SK-N-SH treated with all-trans-retinoic acid at 6 μM for 48 hours (cell line): ENCODE measurements at regions not wholly inside any gene's neighbourhood (a gene's known extent, or its start where the extent isn't known, plus 50 kb on each side); places are given as distances from the start of the nearest gene placed in this dataset.

ENCODE experiments used
- ATAC-seq: fragments of 200-7000 bp; cut with Tn5 transposase; 3 replicates; pipeline ENCODE4 v1.9.1; 2020; ENCODE audit warnings: mild to moderate bottlenecking, moderate library complexity
- ARNTL ChIP-seq: fragments of 450-650 bp; formaldehyde crosslinking; IDR thresholded peaks from 2 replicates; pipeline ENCODE4 v1.5.0; 2020; ENCODE audit warnings: low read depth, mild to moderate bottlenecking, moderate library complexity, borderline replicate concordance
- BACH2 ChIP-seq: fragments of 250-450 bp; sonication (Bioruptor Pico); IDR thresholded peaks from 2 replicates; pipeline ENCODE4 v1.9.0; 2021; ENCODE audit warnings: mild to moderate bottlenecking, borderline replicate concordance
- CREB5 ChIP-seq: fragments of 250-450 bp; sonication (Bioruptor Pico); IDR thresholded peaks from 2 replicates; pipeline ENCODE4 v1.5.1; 2020; ENCODE audit warnings: low read depth, mild to moderate bottlenecking, moderate library complexity
- CSDC2 ChIP-seq: fragments of 250-450 bp; sonication (Bioruptor Pico); IDR thresholded peaks from 2 replicates; pipeline ENCODE4 v1.5.0; 2020; ENCODE audit warnings: mild to moderate bottlenecking, moderate library complexity
- ESRRG ChIP-seq: fragments of 250-450 bp; sonication (Bioruptor Pico); IDR thresholded peaks from 2 replicates; pipeline ENCODE4 v1.6.1; 2021; ENCODE audit warnings: mild to moderate bottlenecking
- GLIS3 ChIP-seq: fragments of 250-450 bp; sonication (Bioruptor Pico); IDR thresholded peaks from 2 replicates; pipeline ENCODE4 v1.5.0; 2020; ENCODE audit warnings: mild to moderate bottlenecking, moderate library complexity
- ISL1 ChIP-seq: fragments of 250-450 bp; sonication (Bioruptor Pico); IDR thresholded peaks from 2 replicates; pipeline ENCODE4 v2.1.2; 2022; ENCODE audit warnings: mild to moderate bottlenecking, moderate library complexity
- OSR1 ChIP-seq: fragments of 250-450 bp; sonication (Bioruptor Pico); IDR thresholded peaks from 2 replicates; pipeline ENCODE4 v1.8.0; 2022; ENCODE audit warnings: moderate library complexity, mild to moderate bottlenecking, inconsistent platforms
- TCF4 ChIP-seq: fragments of 250-450 bp; sonication (Bioruptor Pico); IDR thresholded peaks from 2 replicates; pipeline ENCODE4 v1.8.0; 2021; ENCODE audit warnings: mild to moderate bottlenecking, moderate library complexity, borderline replicate concordance
- TOX ChIP-seq: fragments of 250-450 bp; sonication (Bioruptor Pico); IDR thresholded peaks from 2 replicates; pipeline ENCODE4 v1.8.0; 2021; ENCODE audit warnings: mild to moderate bottlenecking, moderate library complexity, borderline replicate concordance
- ZC3H10 ChIP-seq: fragments of 250-450 bp; sonication (Bioruptor Pico); IDR thresholded peaks from 2 replicates; pipeline ENCODE4 v1.5.1; 2021; ENCODE audit warnings: mild to moderate bottlenecking, moderate library complexity
- ZFP3 ChIP-seq: fragments of 250-450 bp; sonication (Bioruptor Pico); IDR thresholded peaks from 2 replicates; pipeline ENCODE4 v1.5.0; 2020; ENCODE audit warnings: mild to moderate bottlenecking, moderate library complexity
- ZFP30 ChIP-seq: fragments of 450-650 bp; formaldehyde crosslinking; IDR thresholded peaks from 2 replicates; pipeline ENCODE4 v1.5.0; 2022; ENCODE audit warnings: mild to moderate bottlenecking, moderate library complexity
- ZNF70 ChIP-seq: fragments of 450-650 bp; formaldehyde crosslinking; IDR thresholded peaks from 2 replicates; pipeline ENCODE4 v1.5.0; 2020; ENCODE audit warnings: mild to moderate bottlenecking, moderate library complexity
- ZNF8 ChIP-seq: fragments of 450-650 bp; formaldehyde crosslinking; IDR thresholded peaks from 2 replicates; pipeline ENCODE4 v1.5.0; 2020; ENCODE audit warnings: mild to moderate bottlenecking, moderate library complexity
- TF ChIP-seq, protein P1 (sequence below): fragments of 250-450 bp; sonication (Bioruptor Pico); IDR thresholded peaks from 2 replicates; pipeline ENCODE4 v1.8.0; 2020; ENCODE audit warnings: mild to moderate bottlenecking, moderate library complexity, borderline replicate concordance
- TF ChIP-seq, protein P2 (sequence below): fragments of 250-450 bp; sonication (Bioruptor Pico); IDR thresholded peaks from 2 replicates; pipeline ENCODE4 v1.5.1; 2021; ENCODE audit warnings: mild to moderate bottlenecking, moderate library complexity

- no peak for ATAC-seq
- TF ChIP-seq ISL1, result no peak
- TF ChIP-seq ZNF70 (CRISPR knock-in tag), result no peak
- TF ChIP-seq ZNF8 (CRISPR knock-in tag), result no peak
- TF ChIP-seq, protein P1, sequence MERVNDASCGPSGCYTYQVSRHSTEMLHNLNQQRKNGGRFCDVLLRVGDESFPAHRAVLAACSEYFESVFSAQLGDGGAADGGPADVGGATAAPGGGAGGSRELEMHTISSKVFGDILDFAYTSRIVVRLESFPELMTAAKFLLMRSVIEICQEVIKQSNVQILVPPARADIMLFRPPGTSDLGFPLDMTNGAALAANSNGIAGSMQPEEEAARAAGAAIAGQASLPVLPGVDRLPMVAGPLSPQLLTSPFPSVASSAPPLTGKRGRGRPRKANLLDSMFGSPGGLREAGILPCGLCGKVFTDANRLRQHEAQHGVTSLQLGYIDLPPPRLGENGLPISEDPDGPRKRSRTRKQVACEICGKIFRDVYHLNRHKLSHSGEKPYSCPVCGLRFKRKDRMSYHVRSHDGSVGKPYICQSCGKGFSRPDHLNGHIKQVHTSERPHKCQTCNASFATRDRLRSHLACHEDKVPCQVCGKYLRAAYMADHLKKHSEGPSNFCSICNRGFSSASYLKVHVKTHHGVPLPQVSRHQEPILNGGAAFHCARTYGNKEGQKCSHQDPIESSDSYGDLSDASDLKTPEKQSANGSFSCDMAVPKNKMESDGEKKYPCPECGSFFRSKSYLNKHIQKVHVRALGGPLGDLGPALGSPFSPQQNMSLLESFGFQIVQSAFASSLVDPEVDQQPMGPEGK (CRISPR knock-in tag), result no peak
- no peak for TF ChIP-seq ARNTL (CRISPR knock-in tag)
- no peak for TF ChIP-seq ESRRG (CRISPR knock-in tag)
- no peak for TF ChIP-seq ZC3H10
- no peak for TF ChIP-seq TCF4 (CRISPR knock-in tag)
- TF ChIP-seq GLIS3 (CRISPR knock-in tag), result no peak
- no peak for TF ChIP-seq OSR1 (CRISPR knock-in tag)
- TF ChIP-seq ZFP30, result no peak
- TF ChIP-seq ZFP3 (CRISPR knock-in tag), result no peak
- TF ChIP-seq, protein P2, sequence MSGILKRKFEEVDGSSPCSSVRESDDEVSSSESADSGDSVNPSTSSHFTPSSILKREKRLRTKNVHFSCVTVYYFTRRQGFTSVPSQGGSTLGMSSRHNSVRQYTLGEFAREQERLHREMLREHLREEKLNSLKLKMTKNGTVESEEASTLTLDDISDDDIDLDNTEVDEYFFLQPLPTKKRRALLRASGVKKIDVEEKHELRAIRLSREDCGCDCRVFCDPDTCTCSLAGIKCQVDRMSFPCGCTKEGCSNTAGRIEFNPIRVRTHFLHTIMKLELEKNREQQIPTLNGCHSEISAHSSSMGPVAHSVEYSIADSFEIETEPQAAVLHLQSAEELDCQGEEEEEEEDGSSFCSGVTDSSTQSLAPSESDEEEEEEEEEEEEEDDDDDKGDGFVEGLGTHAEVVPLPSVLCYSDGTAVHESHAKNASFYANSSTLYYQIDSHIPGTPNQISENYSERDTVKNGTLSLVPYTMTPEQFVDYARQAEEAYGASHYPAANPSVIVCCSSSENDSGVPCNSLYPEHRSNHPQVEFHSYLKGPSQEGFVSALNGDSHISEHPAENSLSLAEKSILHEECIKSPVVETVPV (CRISPR knock-in tag), result no peak
- TF ChIP-seq BACH2 (CRISPR knock-in tag), result no peak
These were observed 172.3 kb upstream of the PPP2R2D start for GRCh38 chr10:131728286-131729228.

GRCh38 chr10:131729361-131729760, 171.4 kb upstream of the PPP2R2D start:
- ATAC-seq, result no peak
- TF ChIP-seq ESRRG (CRISPR knock-in tag) (no peak), ZFP3 (CRISPR knock-in tag) (no peak), CREB5 (no peak), TOX (CRISPR knock-in tag) (no peak), CSDC2 (CRISPR knock-in tag) (no peak)
- TF ChIP-seq, all 23 proteins: peak for 0

- ATAC-seq, result no peak
- no peak for TF ChIP-seq GLIS3 (CRISPR knock-in tag)
- no peak for TF ChIP-seq OSR1 (CRISPR knock-in tag)
- no peak for TF ChIP-seq ZNF70 (CRISPR knock-in tag)
- TF ChIP-seq ZFP30, result no peak
- TF ChIP-seq ZC3H10, result no peak
- TF ChIP-seq, protein P2 (CRISPR knock-in tag), result no peak
- TF ChIP-seq ZFP3 (CRISPR knock-in tag), result no peak
- no peak for TF ChIP-seq CREB5
- no peak for TF ChIP-seq ESRRG (CRISPR knock-in tag)
- TF ChIP-seq ISL1, result no peak
- no peak for TF ChIP-seq BACH2 (CRISPR knock-in tag)
- TF ChIP-seq ZNF8 (CRISPR knock-in tag), result no peak
- no peak for TF ChIP-seq CSDC2 (CRISPR knock-in tag)
- TF ChIP-seq, all 23 proteins: peak for 0
These were observed 170.7 kb upstream of the PPP2R2D start for GRCh38 chr10:131729938-131730660.
